NCI-H2227 (cell line): ENCODE measurements at regions not wholly inside any gene's neighbourhood (a gene's known extent, or its start where the extent isn't known, plus 50 kb on each side); places are given as distances from the start of the nearest gene placed in this dataset.
A peak's percentile ranks its signal among the peaks of the same experiment; 100 is the strongest.
"Not testable (repeated sequence)": the region's sequence is repeated elsewhere in the genome, so short reads cannot be mapped to it uniquely, and the experiment has no call there.

Source experiments
- DNase-seq: peaks from one replicate; lab custom pipeline; 2025; ENCODE audit not compliant: unreplicated experiment; lab: John Stamatoyannopoulos, UW

GRCh38 chr18:67455890-67456501 is 60.5 kb downstream of the DSEL start:
- no peak for DNase-seq

DNA sequence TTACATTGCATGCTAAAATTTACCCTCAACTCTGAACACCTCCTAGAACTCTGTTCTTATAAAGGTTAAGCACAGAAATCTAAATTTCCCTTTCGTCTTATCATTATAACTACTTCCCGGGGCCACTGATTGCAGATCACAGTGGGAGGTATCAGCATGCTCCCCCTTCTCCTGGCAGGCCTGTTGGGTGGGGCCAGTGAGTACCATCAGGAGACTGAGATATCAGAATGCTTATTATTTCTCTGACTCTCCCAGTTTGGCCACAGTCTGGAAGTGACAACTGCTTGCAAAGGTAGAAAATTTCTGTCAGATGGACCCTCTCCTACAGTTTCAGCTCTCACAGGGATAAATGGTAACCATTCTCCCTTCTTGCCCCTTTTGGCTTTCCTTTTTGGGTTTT is 62.6 kb downstream of the DSEL start:
- DNase-seq: no peak

GRCh38 chr18:67451960-67452359 is 64.6 kb downstream of the DSEL start:
- DNase-seq: no peak

DNA sequence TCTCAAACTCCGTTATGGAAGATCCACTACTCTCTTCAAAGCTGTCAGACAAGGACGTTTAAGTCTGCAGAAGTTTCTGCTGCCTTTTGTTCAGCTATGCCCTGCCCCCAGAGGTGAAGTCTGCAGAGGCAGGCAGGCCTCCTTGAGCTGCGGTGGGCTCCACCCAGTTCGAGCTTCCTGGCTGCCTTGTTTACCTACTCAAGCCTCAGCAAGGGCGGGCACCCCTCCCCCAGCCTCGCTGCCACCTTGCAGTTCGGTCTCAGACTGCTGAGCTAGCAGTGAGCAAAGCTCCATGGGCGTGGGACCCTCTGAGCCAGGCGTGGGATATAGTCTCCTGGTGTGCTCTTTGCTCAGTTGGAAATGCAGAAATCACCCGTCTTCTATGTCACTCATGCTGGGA is 65.4 kb downstream of the DSEL start:
- not testable (repeated sequence) for DNase-seq

GRCh38 chr18:67433971-67434370 is 82.5 kb downstream of the DSEL start:
- no peak for DNase-seq

- DNase-seq: no peak
Observed at GRCh38 chr18:67432806-67433205, 83.7 kb downstream of the DSEL start.

- no peak for DNase-seq
Observed at GRCh38 chr18:67428805-67429204, 87.7 kb downstream of the DSEL start.

DNA sequence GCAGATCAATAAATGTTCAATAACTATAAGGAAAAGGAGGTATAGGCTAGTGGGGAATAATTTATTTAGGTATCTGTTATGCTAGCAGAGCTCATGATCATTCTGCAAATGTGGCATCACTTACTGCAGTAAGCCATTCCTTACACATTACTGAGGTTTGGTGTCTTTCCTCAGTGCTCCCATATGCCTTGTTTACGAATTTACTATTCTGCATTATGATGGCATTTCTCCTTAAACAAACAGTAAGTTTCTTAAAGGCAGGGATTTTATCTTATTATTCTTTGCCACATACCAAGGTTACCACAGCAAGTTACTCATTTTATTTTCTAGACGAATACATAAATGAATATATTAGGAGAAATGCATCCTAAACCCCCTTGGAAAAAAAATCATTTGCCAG is 88.4 kb downstream of the DSEL start:
- no peak for DNase-seq

GRCh38 chr18:67426486-67426885 is 90.0 kb downstream of the DSEL start:
- no peak for DNase-seq

GRCh38 chr18:67425672-67426071 is 90.8 kb downstream of the DSEL start:
- DNase-seq: no peak

DNA sequence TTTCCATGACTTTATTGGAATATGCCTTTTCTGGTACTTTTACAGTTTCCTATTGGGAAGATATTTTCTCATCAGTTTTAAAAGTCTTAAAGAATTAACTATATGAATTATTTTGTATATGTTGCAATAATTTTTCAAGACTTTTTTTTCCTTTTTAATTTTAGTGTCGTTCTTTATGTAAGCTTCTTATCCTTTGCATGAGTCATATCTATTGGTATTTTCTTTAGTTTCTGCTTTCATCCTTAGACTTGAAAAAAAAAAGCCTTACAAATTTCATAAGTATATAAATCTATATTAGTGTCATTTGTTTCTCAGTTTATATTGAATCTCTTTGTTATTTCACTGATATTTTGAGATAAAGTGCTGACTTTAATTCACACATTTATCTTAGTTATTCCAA is 94.9 kb downstream of the DSEL start:
- DNase-seq: no peak

DNA sequence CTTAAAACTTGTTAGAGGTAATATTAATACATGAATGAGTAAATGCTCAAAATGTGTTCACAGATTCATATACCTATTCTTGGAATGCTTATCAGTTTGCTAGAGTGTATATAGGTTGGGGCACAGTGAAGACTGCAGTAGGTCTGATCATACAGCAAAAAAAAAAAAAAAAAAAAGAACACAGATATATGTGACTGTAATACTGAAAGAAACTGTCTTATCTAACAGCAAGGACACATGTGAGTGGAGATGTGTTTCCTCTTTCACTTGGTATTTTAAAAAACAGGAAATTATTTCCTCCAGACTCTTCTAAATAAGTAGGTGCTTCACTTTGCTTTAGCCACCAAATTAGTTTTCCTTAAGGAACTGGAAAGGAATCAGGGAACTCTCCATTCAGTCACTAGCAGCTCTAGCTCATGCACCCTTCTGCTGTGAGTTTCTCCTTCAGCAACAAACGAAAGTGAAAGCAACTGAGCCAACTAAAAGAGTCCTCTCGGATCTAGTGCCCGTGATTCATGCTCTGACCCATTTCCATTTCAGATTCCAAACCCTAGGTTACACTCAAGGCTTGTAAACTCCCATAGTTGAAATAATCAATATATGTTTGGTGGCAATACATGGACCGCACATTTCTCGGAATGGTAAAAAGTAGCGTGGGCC is 98.5 kb downstream of the DSEL start:
- DNase-seq: peak; percentile 68

DNA sequence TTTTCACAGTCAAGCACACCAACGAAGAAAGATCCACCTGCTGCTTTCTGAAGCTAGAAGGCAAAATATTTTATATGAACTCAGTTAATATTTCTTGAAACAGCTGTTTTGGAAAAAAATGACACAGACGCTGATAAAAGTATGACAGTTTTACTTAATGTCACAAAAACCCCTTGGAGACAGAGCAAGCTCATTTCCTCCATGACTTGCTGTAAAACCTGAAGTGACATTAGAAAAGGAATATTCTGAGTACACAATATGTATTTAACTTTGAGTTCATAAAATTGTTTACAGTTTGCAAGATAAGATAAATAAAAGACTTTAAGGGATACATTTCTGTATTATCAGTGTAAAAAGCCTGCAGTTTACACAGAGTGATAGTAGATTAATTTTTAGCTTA is 105.4 kb downstream of the DSEL start:
- DNase-seq: no peak

GRCh38 chr18:67410075-67411070 is 106.1 kb downstream of the DSEL start:
- DNase-seq: no peak

GRCh38 chr18:67408240-67408639 is 108.3 kb downstream of the DSEL start:
- no peak for DNase-seq

DNA sequence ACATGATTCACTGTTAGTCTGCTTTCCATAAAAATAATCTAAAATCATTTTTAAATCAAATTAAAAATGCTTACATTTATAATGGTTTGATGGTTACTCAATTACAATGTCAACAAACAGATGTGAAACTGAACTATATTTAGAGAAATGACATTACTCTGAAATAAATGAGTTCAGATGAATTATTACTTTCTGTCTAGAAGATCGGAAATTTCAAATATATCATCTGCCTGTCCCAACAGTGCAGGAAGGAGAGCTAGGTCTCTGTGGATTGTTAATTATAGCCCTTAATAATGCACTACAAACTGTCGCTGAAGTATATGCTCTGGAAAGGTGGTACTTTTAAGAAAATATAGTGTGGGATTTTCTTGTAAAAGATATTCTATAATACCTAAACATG is 109.8 kb downstream of the DSEL start:
- no peak for DNase-seq

DNA sequence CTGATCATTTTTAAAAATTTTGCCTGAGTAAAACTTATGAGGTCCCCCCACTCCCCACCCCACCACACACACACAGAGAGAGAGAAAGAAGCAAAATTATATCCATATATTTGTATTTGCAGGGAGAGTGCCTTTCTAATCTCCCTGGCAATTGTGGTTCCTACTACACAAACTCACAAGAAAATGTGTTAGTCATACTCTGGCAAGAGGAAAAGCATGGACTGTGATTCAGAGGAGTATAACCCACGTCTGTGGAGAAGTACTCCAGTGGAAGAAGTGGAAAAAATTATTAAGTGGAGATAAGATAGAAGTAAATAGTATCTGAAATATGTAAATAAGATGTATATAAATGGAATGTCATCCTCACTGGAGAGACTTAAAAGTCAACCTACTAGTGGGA is 114.0 kb downstream of the DSEL start:
- DNase-seq: no peak

GRCh38 chr18:67400502-67401117 is 115.9 kb downstream of the DSEL start:
- no peak for DNase-seq

DNA sequence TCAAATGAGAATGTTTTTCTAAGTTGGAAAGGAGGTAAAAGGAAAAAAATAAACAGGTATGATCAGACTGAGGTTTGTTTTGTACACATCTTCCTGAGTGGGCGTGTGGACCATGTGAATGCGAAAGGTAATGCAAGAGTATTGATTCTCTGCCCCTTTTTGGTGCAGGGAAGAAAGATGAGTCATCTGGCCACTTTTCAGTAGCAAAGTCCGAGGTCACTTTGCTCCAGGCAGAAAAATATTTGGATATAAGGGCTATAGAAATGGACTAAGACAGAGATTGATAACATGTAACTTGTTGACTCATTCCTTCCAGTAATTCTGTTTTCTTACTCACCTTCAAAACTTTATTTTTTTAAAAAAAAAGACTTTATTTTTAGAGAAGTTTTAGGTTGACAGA is 130.5 kb downstream of the DSEL start:
- no peak for DNase-seq

GRCh38 chr18:67385455-67385854 is 131.1 kb downstream of the DSEL start:
- DNase-seq: no peak

GRCh38 chr18:67384057-67384456 is 132.5 kb downstream of the DSEL start:
- DNase-seq: not testable (repeated sequence)
